ENCODE measurements at regions not wholly inside any gene's neighbourhood (a gene's known extent, or its start where the extent isn't known, plus 50 kb on each side); places are given as distances from the start of the nearest gene placed in this dataset.
"Not testable (repeated sequence)": the region's sequence is repeated elsewhere in the genome, so short reads cannot be mapped to it uniquely, and the experiment has no call there.

- H3K27me3 ChIP-seq (ENCODE audit: insufficient read depth, poor library complexity, severe bottlenecking); H3K4me3 ChIP-seq (ENCODE audit: severe bottlenecking); H3K9me3 ChIP-seq (ENCODE audit: severe bottlenecking); H3K4me1 ChIP-seq (ENCODE audit: insufficient read depth, poor library complexity, severe bottlenecking); H3K36me3 ChIP-seq (ENCODE audit: low read depth); H3K27ac ChIP-seq (ENCODE audit: poor library complexity, severe bottlenecking): not testable (repeated sequence)
- peak; percentile 100 for DNase-seq (ENCODE audit: low spot score)
- ATAC-seq (ENCODE audit: low read depth), result peak; percentile 94
Measured at GRCh38 chr21:10325546-10325945, 195.8 kb upstream of the TPTE start.

GRCh38 chr21:10326146-10326545 lies 195.2 kb upstream of the TPTE start:
- 0 out of 3 replicates have a peak, but pooled peaks have one; percentile 19 for ATAC-seq (ENCODE audit: low read depth)
- DNase-seq (ENCODE audit: low spot score); H3K27me3 ChIP-seq (ENCODE audit: insufficient read depth, poor library complexity, severe bottlenecking); H3K27ac ChIP-seq (ENCODE audit: poor library complexity, severe bottlenecking); H3K9me3 ChIP-seq (ENCODE audit: severe bottlenecking); H3K36me3 ChIP-seq (ENCODE audit: low read depth); H3K4me3 ChIP-seq (ENCODE audit: severe bottlenecking); H3K4me1 ChIP-seq (ENCODE audit: insufficient read depth, poor library complexity, severe bottlenecking): not testable (repeated sequence)

- DNase-seq (ENCODE audit: low spot score); H3K4me1 ChIP-seq (ENCODE audit: insufficient read depth, poor library complexity, severe bottlenecking); H3K36me3 ChIP-seq (ENCODE audit: low read depth); H3K27me3 ChIP-seq (ENCODE audit: insufficient read depth, poor library complexity, severe bottlenecking); H3K4me3 ChIP-seq (ENCODE audit: severe bottlenecking); ATAC-seq (ENCODE audit: low read depth); H3K27ac ChIP-seq (ENCODE audit: poor library complexity, severe bottlenecking): not testable (repeated sequence)
- peaks cover 12% of the 10 kb centered on the region for H3K9me3 ChIP-seq (ENCODE audit: severe bottlenecking)
Measured at GRCh38 chr21:10328646-10329045, 192.7 kb upstream of the TPTE start.

- not testable (repeated sequence) for H3K36me3 ChIP-seq (ENCODE audit: low read depth); ATAC-seq (ENCODE audit: low read depth); H3K27me3 ChIP-seq (ENCODE audit: insufficient read depth, poor library complexity, severe bottlenecking); H3K4me1 ChIP-seq (ENCODE audit: insufficient read depth, poor library complexity, severe bottlenecking); DNase-seq (ENCODE audit: low spot score); H3K4me3 ChIP-seq (ENCODE audit: severe bottlenecking); H3K27ac ChIP-seq (ENCODE audit: poor library complexity, severe bottlenecking)
- H3K9me3 ChIP-seq (ENCODE audit: severe bottlenecking), result peaks cover 12% of the 10 kb centered on the region
Measured at GRCh38 chr21:10330641-10331119, 190.7 kb upstream of the TPTE start.

GRCh38 chr21:10331134-10331533 lies 190.2 kb upstream of the TPTE start:
- not testable (repeated sequence) for DNase-seq (ENCODE audit: low spot score); H3K4me1 ChIP-seq (ENCODE audit: insufficient read depth, poor library complexity, severe bottlenecking); H3K27me3 ChIP-seq (ENCODE audit: insufficient read depth, poor library complexity, severe bottlenecking); ATAC-seq (ENCODE audit: low read depth); H3K4me3 ChIP-seq (ENCODE audit: severe bottlenecking); H3K36me3 ChIP-seq (ENCODE audit: low read depth); H3K27ac ChIP-seq (ENCODE audit: poor library complexity, severe bottlenecking)
- peaks cover 12% of the 10 kb centered on the region for H3K9me3 ChIP-seq (ENCODE audit: severe bottlenecking)

- not testable (repeated sequence) for H3K36me3 ChIP-seq (ENCODE audit: low read depth); H3K27ac ChIP-seq (ENCODE audit: poor library complexity, severe bottlenecking); DNase-seq (ENCODE audit: low spot score); H3K4me3 ChIP-seq (ENCODE audit: severe bottlenecking); H3K4me1 ChIP-seq (ENCODE audit: insufficient read depth, poor library complexity, severe bottlenecking); H3K27me3 ChIP-seq (ENCODE audit: insufficient read depth, poor library complexity, severe bottlenecking)
- H3K9me3 ChIP-seq (ENCODE audit: severe bottlenecking), result peaks cover 12% of the 10 kb centered on the region
- peak; percentile 20; the same call in 2 of the 3 replicates for ATAC-seq (ENCODE audit: low read depth)
Measured at GRCh38 chr21:10332935-10333334, 188.4 kb upstream of the TPTE start.

- H3K4me1 ChIP-seq (ENCODE audit: insufficient read depth, poor library complexity, severe bottlenecking); H3K36me3 ChIP-seq (ENCODE audit: low read depth); ATAC-seq (ENCODE audit: low read depth); H3K27ac ChIP-seq (ENCODE audit: poor library complexity, severe bottlenecking); DNase-seq (ENCODE audit: low spot score); H3K4me3 ChIP-seq (ENCODE audit: severe bottlenecking); H3K27me3 ChIP-seq (ENCODE audit: insufficient read depth, poor library complexity, severe bottlenecking): not testable (repeated sequence)
- H3K9me3 ChIP-seq (ENCODE audit: severe bottlenecking), result peaks cover 13% of the 10 kb centered on the region
Measured at GRCh38 chr21:10334391-10334790, 187.0 kb upstream of the TPTE start.

GRCh38 chr21:10342261-10342956 lies 179.0 kb upstream of the TPTE start:
- H3K9me3 ChIP-seq (ENCODE audit: severe bottlenecking); DNase-seq (ENCODE audit: low spot score); H3K4me3 ChIP-seq (ENCODE audit: severe bottlenecking); H3K27ac ChIP-seq (ENCODE audit: poor library complexity, severe bottlenecking); H3K4me1 ChIP-seq (ENCODE audit: insufficient read depth, poor library complexity, severe bottlenecking); H3K36me3 ChIP-seq (ENCODE audit: low read depth); H3K27me3 ChIP-seq (ENCODE audit: insufficient read depth, poor library complexity, severe bottlenecking): not testable (repeated sequence)
- ATAC-seq (ENCODE audit: low read depth), result peak; percentile 78

- H3K4me3 ChIP-seq (ENCODE audit: severe bottlenecking); DNase-seq (ENCODE audit: low spot score); ATAC-seq (ENCODE audit: low read depth); H3K4me1 ChIP-seq (ENCODE audit: insufficient read depth, poor library complexity, severe bottlenecking); H3K27me3 ChIP-seq (ENCODE audit: insufficient read depth, poor library complexity, severe bottlenecking); H3K36me3 ChIP-seq (ENCODE audit: low read depth); H3K27ac ChIP-seq (ENCODE audit: poor library complexity, severe bottlenecking); H3K9me3 ChIP-seq (ENCODE audit: severe bottlenecking): not testable (repeated sequence)
Measured at GRCh38 chr21:10343146-10343935, 178.0 kb upstream of the TPTE start.

- not testable (repeated sequence) for H3K4me1 ChIP-seq (ENCODE audit: insufficient read depth, poor library complexity, severe bottlenecking); H3K27me3 ChIP-seq (ENCODE audit: insufficient read depth, poor library complexity, severe bottlenecking); H3K27ac ChIP-seq (ENCODE audit: poor library complexity, severe bottlenecking); ATAC-seq (ENCODE audit: low read depth); H3K4me3 ChIP-seq (ENCODE audit: severe bottlenecking); H3K9me3 ChIP-seq (ENCODE audit: severe bottlenecking); H3K36me3 ChIP-seq (ENCODE audit: low read depth); DNase-seq (ENCODE audit: low spot score)
Measured at GRCh38 chr21:10344266-10344665, 177.1 kb upstream of the TPTE start.

GRCh38 chr21:10345178-10345612 lies 176.2 kb upstream of the TPTE start:
- not testable (repeated sequence) for H3K9me3 ChIP-seq (ENCODE audit: severe bottlenecking); ATAC-seq (ENCODE audit: low read depth)

More at GRCh38 chr21:10345178-10345612, 176.2 kb upstream of the TPTE start:
- not testable (repeated sequence) for H3K36me3 ChIP-seq (ENCODE audit: low read depth); H3K27ac ChIP-seq (ENCODE audit: poor library complexity, severe bottlenecking); DNase-seq (ENCODE audit: low spot score); H3K4me1 ChIP-seq (ENCODE audit: insufficient read depth, poor library complexity, severe bottlenecking); H3K27me3 ChIP-seq (ENCODE audit: insufficient read depth, poor library complexity, severe bottlenecking); H3K4me3 ChIP-seq (ENCODE audit: severe bottlenecking)

Measured in RWPE2 (cell line).